Pancreas (tissue), 10 donors: ENCODE measurements at regions not wholly inside any gene's neighbourhood (a gene's known extent, or its start where the extent isn't known, plus 50 kb on each side); places are given as distances from the start of the nearest gene placed in this dataset.
"Not testable (repeated sequence)": the region's sequence is repeated elsewhere in the genome, so short reads cannot be mapped to it uniquely, and the experiment has no call there.

Source experiments
- ATAC-seq, 4 donors: fragments of 200-7000 bp; cut with Tn5 transposase; one replicate each; pipeline versions ENCODE4 v1.8.0 to v1.9.1; 2020; ENCODE audit warnings: mild to moderate bottlenecking in 4 of 4, moderate library complexity in 4 of 4
- DNase-seq, 6 donors: peaks; one replicate each; pipeline ENCODE4 v3.0.0-alpha.2; 2020
- FAIRE-seq: peaks from 2 replicates; lab custom pipeline; 2012; peaks lifted over from hg19 to GRCh38; lab: Jason Lieb, UNC
- H3K27ac ChIP-seq, 4 donors: fragments of 200-600 bp; sonication (generic); 1 replicate in 3 of 4; 2 replicates in 1 of 4; pipeline versions ENCODE4 v1.5.0 to v1.8.0; 2020
- H3K27me3 ChIP-seq, 4 donors: fragments of 200-600 bp; one replicate each; pipeline ENCODE4 v1.8.0; 2021
- H3K36me3 ChIP-seq, 3 donors: fragments of 200-600 bp; sonication (generic) in 1 of 3; one replicate each; pipeline versions ENCODE4 v1.5.0 to v1.8.0; 2020 to 2021
- H3K4me1 ChIP-seq, 3 donors: fragments of 200-600 bp; one replicate each; pipeline ENCODE4 v1.8.0; 2021
- H3K4me3 ChIP-seq, 4 donors: fragments of 200-600 bp; sonication (generic) in 2 of 4; one replicate each; pipeline versions ENCODE4 v1.5.0 to v1.8.0; 2020 to 2021
- H3K9me3 ChIP-seq, 4 donors: fragments of 200-600 bp; one replicate each; pipeline ENCODE4 v1.8.0; 2021
- CTCF ChIP-seq, 4 donors: fragments of 200-600 bp; sonication (generic) in 3 of 4; IDR thresholded peaks; one replicate each; pipeline versions ENCODE4 v1.5.0 to v1.8.0; 2021; ENCODE audit warnings: antibody characterized with exemption in 4 of 4
- WGBS, 2 donors: extraction: QIAGEN DNeasy Blood & Tissue Kit; methylation state at CpG; one replicate each; pipeline ENCODE4 v1.1.7; 2013; 5-methylcytosine and 5-hydroxymethylcytosine counted together
- intact Hi-C, 3 donors: fragments of 100-400 bp; cut with DNase I; formaldehyde crosslinking; loops; one replicate each; pipeline versions ENCODE4 v1.11.1 to v1.14.2; 2022
- donor health status: healthy with polysubstance abuse.
- donor health status: DM: no; HTN: no; CAD: no; lungs with moderate emphysema.
- donor health status: DM: no; HTN: no; CAD: no.
- donor health status: control.
- donor health status: control.
- donor health status: Bipolar disorder and iron deficiency.
- donor health status: DM: yes; HTN: yes; CAD: no.
- donor health status: DM: no; HTN: no; CAD: no.
- donor health status: DM: no; HTN: no; CAD: no.
- donor health status: DM: yes; HTN: yes; CAD: no.

- intact Hi-C loops: no loop called here
- DNase-seq (peak in 1 of 6 donors; percentile 10), FAIRE-seq (no peak), ATAC-seq (peak in 1 of 4 donors; percentile 29)
- Histone ChIP-seq H3K36me3 (no peaks in the 10 kb centered on the region), H3K9me3 (peaks cover 0 to 4% (median 0%) of the 10 kb centered on the region in 4 donors), H3K4me1 (no peaks in the 10 kb centered on the region), H3K27me3 (no peaks in the 10 kb centered on the region), H3K4me3 (no peak overlapping the region), H3K27ac (no peak overlapping the region)
- TF ChIP-seq CTCF (IDR thresholded peaks at IDR 0.05): no peak
- WGBS, 2 donors: 34 to 40% methylated on average over 2 of the region's 2 CpGs
Measured at GRCh38 chr3:104206925-104207324, 1159.8 kb upstream of the ALCAM start.

- Histone ChIP-seq H3K4me1 (no peaks in the 10 kb centered on the region), H3K27me3 (no peaks in the 10 kb centered on the region), H3K4me3 (no peak overlapping the region), H3K36me3 (no peaks in the 10 kb centered on the region), H3K27ac (no peak overlapping the region), H3K9me3 (no peaks in the 10 kb centered on the region)
- intact Hi-C loops: no loop called here
- WGBS, 2 donors: 7 to 10% methylated on average over 1 of the region's 1 CpG
- FAIRE-seq (no peak), ATAC-seq (no peak), DNase-seq (no peak)
- no peak for TF ChIP-seq CTCF (IDR thresholded peaks at IDR 0.05)
Measured at GRCh38 chr3:104214277-104214676, 1152.4 kb upstream of the ALCAM start.

- H3K4me1 ChIP-seq: peaks cover 0 to 5% (median 0%) of the 10 kb centered on the region in 3 donors
- no peak overlapping the region for H3K4me3 ChIP-seq
- no peak for ATAC-seq
- 54 to 57% methylated on average over 2 of the region's 2 CpGs for WGBS, 2 donors
- no peak for DNase-seq
- no peaks in the 10 kb centered on the region for H3K27me3 ChIP-seq
- H3K9me3 ChIP-seq: no peaks in the 10 kb centered on the region
- FAIRE-seq: no peak
- H3K36me3 ChIP-seq: no peaks in the 10 kb centered on the region
- no peak overlapping the region for H3K27ac ChIP-seq
- no peak for TF ChIP-seq CTCF (IDR thresholded peaks at IDR 0.05)
- intact Hi-C loops: no loop called here
Measured at GRCh38 chr3:104214937-104215336, 1151.8 kb upstream of the ALCAM start.

- H3K4me3 ChIP-seq, H3K4me1 ChIP-seq, ATAC-seq, intact Hi-C loops, H3K36me3 ChIP-seq, H3K9me3 ChIP-seq, H3K27ac ChIP-seq, FAIRE-seq, DNase-seq, H3K27me3 ChIP-seq: not testable (repeated sequence)
- 69 to 76% methylated on average over 2 of the region's 2 CpGs for WGBS, 2 donors
Measured at GRCh38 chr3:104219046-104219445, 1147.7 kb upstream of the ALCAM start.

- Histone ChIP-seq H3K9me3 (no peaks in the 10 kb centered on the region), H3K27ac (no peak overlapping the region), H3K4me3 (no peak overlapping the region), H3K36me3 (no peaks in the 10 kb centered on the region), H3K27me3 (no peaks in the 10 kb centered on the region), H3K4me1 (no peaks in the 10 kb centered on the region)
- FAIRE-seq: no peak
- no peak for ATAC-seq
- intact Hi-C loops: no loop called here
- DNase-seq: no peak
- no peak for TF ChIP-seq CTCF (IDR thresholded peaks at IDR 0.05)
- WGBS, 2 donors: 67 to 77% methylated on average over 1 of the region's 1 CpG
Measured at GRCh38 chr3:104234442-104235194, 1132.1 kb upstream of the ALCAM start.
